CD4-positive, alpha-beta T cell treated with Interleukin-15 for 1 hour (primary cell): ENCODE measurements at regions not wholly inside any gene's neighbourhood (a gene's known extent, or its start where the extent isn't known, plus 50 kb on each side); places are given as distances from the start of the nearest gene placed in this dataset.
"Not testable (repeated sequence)": the region's sequence is repeated elsewhere in the genome, so short reads cannot be mapped to it uniquely, and the experiment has no call there.

Experiments
- DNase-seq: peaks from one replicate; pipeline ENCODE4 v3.0.0-alpha.2; 2020

DNA sequence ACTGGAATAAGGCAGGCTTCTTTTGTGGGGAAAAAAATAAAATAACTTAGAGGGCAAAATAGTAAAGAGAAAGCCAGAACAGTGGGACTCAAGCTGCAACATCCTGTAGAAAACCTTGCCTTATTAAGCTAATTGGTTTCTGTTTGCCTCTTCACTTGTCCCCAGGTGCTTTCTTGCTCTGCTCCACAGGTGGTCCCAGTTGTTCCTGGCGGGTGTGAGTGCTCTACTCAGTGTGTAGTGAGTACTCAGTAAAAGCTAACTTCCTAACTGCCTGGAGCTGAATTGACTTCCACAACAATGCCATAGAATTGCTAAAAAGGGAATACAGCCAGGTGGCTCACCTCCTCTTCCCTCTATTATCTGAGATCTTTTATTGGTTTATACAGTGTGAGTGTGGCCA lies 930.2 kb downstream of the C4orf33 start:
- no peak for DNase-seq

DNA sequence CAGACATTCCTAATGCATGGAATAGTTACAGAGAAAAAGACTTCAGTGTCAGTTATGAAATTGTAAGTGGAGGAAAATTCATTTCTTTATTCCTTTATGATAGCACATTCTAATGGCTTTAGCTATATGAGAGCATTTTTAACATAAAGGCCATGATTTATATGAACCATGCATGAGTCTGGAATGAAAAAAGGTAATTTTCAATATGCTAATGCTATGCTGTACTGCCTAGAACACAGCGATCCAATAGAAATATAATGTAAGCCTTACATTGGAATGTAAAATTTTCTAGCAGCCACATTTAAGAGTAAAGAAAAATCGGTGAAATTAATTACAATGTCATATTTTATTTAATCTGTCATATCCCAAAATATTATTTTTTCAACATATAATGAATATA lies 932.0 kb downstream of the C4orf33 start:
- DNase-seq: no peak

DNA sequence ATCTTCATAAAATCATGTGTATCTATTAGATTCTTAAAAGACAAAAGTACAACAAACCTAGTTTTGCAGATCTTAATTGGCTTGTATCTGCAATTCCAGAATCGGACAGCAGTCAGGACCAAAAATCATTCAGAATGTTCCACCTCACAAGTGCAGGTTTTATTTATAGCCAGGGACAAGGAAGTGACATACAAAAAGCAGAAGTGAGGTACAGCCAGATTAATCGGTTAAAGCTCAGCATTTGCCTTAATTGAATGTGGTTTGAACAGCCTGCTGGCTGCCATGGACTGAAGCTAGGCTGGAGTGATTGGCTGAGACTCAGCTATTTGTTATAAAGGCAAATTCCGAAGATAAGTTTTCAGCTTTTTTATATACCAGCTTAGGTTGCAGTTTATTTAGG lies 932.6 kb downstream of the C4orf33 start:
- no peak for DNase-seq

DNA sequence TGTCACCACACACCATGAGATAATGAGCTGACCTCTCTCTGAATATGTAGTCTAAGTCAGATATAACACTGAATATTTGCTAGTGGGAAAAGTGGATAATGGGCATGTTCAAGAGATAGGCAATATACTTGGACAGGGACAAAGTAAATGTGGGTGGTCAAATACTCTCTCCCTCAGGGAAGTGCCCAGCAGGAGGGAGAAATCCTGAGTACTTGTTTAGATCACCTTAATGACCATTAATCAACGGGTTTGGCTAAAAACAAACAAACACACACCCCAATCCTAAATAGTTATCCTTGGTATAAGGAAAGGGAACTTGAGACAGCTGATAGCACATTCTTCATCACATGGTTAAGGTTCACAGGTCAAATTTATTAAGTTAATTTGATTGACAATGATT lies 933.5 kb downstream of the C4orf33 start:
- no peak for DNase-seq

DNA sequence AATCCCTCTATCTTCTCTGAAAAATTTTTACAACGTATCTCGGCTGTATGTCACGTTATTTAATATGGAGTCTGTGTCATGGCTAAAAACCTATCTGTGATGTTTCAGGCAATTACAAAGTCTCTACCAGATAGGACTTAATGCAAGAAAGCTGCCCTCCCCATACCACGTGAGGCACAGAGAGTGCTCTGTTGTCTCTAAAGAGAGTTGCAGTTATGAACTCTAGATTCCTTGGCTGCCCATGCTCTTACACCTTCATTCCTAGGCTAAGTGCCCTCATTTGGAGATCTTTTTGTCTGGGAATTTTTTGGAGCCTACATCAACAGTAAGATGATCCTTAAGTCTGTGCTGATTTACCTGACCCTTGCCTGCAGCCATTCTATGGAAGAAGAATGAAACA lies 935.9 kb downstream of the C4orf33 start:
- DNase-seq: no peak

DNA sequence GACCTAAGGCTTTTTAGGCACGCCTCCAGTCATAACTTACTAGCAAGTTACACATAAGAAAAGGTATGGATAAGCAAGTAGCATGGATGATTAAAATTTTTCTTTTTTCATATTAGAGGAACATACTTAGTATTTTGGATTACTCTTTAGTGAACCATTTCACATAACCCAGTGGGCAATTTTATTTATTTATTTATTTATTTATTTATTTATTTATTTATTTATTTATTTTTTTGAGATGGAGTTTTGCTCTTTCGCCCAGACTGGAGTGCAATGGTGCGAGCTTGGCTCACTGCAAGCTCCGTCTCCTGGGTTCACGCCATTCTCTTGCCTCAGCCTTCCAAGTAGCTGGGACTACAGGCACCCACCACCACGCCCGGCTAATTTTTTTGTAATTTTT lies 937.7 kb downstream of the C4orf33 start:
- not testable (repeated sequence) for DNase-seq

DNA sequence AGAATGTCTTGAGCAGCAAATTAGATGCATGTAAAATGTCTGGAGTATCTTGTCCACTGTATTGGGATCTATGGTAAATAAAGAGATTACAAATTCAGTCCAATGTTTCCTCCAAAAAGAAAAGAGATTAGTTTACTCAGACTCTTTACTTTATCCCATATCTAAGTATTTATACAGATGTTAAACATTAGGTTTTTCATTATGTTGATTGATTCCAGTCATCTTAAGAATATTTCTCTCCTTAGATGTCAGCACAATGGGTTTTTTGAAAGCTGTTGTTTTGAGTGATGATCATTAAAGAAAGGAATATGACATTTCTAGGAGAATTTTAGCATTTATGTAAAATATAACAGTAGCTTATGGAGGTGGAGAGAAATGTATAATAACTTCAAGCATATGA lies 938.9 kb downstream of the C4orf33 start:
- no peak for DNase-seq

DNA sequence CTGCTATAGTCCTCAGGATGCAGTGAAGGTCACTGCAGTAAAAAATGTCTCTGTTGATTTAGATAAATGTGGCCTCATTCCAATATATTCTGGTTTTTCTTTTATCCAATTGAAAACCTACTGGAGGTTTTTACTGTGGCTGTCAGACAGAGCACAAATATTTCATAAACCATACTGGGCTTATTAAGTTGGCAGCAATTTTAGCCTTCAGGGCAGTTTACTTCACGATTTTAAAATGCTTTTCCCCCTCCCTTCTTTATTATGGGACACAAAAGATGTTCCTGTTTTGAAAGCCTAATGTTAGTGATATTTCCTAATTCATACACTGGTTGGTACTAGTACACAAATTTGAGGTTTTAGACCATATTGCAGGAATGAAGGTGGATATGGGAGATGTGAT lies 939.4 kb downstream of the C4orf33 start:
- DNase-seq: no peak

DNA sequence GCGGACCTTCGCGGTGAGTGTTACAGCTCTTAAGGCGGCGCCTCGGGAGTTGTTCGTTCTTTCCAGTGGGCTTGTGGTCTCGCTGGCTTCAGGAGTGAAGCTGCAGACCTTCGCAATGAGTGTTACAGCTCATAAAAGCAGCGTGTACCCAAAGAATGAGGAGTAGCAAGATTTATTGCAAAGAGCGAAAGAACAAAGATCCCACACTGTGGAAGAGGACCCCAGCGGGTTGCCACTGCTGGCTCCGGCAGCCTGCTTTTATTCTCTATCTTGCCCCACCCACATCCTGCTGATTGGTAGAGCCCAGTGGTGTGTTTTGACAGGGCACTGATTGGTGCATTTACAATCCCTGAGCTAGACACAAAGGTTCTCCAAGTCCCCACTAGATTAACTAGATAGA lies 941.9 kb downstream of the C4orf33 start:
- not testable (repeated sequence) for DNase-seq

DNA sequence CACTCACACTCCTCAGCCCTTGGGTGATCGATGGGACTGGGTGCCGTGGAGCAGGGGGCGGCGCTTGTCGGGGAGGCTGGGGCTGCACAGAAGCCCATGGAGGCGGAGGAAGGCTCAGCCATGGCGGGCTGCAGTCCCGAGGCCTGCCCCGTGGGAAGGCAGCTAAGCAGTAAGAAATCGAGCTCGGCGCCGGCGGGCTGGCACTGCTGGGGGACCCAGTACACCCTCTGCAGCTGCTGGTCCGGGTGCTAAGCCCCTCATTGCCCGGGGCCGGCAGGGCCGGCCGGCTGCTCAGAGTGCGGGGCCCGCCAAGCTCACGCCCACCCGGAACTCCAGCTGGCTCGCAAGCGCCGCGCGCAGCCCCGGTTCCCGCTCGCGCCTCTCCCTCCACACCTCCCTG lies 942.6 kb downstream of the C4orf33 start:
- not testable (repeated sequence) for DNase-seq

DNA sequence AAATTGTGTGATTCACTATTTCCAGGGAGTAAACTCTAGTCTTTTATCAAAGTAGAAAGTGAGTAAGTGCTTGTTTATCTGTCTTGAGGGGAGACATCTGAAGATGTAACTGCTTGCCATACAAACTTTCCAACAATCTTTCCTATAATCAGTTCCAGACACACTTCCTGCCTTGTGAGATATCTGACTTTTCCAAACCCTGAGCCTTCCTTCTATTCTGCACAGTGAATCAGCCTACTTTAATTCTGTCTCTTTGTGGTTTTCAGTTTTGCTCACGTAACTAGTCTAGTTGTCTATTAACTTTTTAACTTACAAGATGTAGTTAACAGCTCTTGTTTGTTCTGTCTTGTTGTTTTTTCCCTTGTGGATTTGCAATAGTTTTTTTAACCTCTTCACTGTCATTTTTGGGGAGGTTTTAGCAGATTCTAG lies 947.8 kb downstream of the C4orf33 start:
- no peak for DNase-seq

DNA sequence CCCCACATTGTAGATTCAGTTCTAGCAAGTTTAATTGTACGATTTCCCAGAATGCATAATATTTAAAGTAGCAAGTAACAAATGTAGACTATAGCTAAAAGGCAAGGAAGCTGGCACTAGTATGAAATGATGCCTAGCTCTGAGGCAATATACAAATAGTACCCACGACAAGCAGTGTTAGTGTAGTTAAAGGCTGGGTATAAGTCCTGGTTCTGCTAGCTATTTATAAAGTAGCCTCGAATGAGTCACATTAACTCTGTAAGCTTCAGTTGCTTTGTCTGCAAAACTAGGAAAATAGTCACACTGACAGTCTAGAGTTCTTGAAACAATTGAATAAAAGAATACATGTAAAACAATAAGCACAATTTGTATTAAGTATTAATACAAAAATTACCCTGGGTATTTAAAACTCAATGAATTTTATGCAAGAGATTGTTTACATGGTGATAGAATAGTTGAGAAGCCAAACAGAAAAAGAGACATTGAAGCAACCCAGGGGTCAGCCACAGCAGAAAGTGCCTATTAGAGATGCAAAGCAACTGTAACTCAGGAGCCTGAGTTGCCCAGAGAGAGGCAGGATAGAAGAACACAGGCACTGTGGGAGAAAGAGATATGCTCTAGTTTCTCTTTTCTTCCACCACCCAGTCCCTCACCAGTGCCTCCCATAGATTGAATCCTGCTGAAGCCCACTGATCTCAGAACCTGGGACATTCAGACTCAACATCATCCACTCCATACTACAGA lies 949.0 kb downstream of the C4orf33 start:
- DNase-seq: no peak

DNA sequence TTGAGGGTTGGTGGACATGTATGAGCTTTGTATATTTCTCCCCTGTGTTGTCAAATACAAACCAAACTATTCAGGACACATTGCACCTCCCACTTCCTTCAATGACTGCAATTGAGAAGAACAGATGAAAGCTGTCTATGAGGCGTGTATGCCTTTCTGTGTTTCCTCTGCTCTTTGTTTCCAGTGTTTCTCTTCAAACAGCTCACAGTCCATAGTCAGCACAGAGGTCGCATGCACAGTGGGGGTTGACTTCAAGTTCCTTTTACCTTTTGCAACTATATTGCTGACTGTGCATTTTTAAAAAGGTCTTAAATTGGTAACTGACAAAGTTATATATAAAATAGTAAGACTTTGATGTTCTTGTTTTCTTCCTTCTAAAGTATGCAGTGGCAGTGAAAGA lies 957.8 kb downstream of the C4orf33 start:
- no peak for DNase-seq

DNA sequence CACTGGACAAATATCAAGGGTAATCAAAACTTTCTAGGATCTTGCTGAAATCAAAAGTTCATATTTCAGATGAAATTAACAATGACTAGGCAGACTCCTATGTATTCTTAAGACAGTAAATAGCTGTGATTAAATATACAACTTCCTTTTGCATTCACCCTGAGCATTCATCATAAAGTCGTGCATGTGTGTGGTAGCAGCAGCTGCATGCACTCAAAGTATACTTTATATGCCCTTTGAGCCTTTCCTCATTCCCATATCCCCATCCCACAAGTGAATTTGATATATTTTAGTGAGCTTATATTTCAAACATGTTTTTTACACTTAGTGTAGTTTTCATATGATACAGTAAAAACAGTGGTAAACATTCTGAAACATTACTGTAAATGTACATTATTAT lies 959.0 kb downstream of the C4orf33 start:
- no peak for DNase-seq

DNA sequence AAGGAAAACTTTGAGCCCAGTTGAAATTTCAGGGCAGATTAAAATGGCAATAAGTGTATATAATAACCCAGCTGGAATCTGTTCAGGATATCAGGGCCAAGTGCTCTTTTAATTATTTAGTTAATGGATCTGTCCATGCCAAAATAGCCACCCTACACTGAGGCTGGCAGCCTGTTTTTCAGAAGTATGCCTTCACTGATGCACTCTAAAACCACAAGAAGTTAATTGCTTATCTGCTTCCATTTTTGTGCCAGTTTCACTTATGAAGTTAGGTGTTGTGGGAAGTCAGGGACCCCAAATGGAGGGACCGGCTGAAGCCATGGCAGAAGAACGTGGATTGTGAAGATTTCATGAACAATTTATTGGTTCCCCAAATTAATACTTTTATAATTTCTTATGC lies 960.3 kb downstream of the C4orf33 start:
- no peak for DNase-seq

DNA sequence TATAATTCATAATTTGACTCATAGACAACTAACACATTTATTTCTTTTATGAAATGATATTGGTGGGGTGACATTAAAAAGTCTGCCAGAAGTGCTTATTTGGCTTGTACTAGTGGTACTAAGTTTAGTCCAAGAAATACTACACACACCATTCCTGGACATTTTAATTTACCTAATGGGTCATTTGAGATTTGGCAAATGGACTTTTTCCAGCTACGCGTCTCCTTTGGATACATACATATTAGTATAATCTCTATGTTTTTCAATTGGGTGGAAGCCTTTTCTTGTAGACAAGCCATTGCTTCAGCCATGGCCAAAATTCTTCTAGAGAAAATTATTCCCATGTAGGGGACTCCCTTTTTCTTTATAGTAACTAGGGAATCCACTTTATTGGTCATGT lies 968.5 kb downstream of the C4orf33 start:
- no peak for DNase-seq

DNA sequence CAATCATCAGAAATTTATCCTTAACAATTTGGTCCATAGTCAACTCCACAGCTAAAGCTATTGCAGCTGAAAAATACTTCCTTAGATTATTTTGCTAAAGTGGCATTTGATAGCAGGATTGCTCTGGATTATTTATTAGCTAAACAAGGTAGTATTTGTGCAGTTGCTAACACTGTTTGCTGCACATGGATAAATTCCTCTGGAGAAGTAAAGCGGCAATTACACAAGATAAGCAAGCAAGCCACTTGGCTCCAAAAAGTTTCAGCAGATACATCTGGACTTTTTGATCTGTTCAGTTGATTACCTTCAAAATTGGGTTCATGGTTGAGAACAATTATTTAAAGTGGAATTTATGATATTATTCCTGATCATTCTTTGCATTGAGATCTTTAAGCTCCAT lies 971.5 kb downstream of the C4orf33 start:
- no peak for DNase-seq

DNA sequence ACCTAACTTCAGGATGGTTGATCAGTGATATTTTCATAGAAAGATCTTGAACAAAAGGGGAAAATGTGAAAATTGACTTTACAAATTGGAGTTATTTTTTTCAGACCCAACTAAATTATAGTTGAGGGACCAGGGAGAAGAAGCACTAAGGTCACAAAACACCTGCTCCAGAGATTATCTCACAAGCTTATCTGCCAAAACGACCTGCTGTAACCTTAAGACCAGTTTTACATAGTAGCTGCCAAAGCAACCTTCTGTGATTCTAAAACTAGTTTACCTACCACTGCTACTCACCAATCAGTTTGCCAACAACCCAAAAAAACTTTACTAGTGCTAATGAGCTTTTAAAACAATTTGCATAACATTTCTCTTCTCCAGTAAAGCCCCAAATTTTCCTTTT lies 972.1 kb downstream of the C4orf33 start:
- no peak for DNase-seq

DNA sequence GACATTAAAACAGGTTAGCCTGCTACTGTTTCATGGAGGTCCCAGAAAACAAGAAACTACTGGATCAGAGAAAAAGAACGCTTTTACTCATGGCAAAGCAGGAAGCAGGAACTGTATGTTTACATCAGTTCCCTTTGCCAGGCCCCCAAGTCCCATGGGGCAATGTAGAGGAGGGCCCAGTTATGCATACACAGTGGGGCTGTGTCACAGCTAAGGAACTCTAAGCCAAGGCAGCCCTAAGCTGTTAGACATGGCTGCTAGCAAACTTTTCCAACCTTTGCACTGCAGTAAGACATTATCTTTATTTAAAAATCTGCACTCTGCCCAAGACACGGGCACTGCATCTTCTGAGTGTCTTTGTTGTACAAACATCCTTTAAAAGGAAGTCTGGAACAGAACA lies 975.8 kb downstream of the C4orf33 start:
- DNase-seq: no peak

DNA sequence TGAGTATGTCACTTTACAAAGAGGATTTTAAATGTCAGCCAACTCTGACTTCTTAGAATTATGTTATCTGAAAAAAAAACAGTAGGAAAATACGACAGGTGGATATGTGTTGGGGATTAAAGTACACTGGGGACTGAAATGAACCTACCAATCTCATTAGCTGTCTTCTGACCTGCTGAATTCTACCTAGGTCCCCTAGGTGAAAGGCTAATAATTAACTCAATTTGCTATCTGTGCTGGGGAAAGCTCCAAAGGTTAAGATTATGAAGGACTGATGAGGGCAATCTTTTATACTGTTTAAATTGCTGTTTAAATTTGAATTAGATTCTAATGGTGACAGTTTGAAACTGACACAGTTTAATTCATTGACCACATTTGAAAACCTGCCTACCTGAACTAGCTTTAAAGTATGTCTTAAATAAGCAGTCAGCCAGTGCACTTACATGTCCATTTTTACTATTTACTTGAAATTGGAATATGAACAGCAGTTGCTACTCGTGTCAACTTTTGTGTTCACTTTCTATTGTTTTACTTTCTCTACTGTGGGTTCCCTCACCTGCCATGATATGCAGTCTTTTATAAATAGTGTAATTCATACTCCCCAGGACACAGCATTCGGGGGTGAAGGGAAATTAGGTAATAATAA lies 977.3 kb downstream of the C4orf33 start:
- DNase-seq: no peak

DNA sequence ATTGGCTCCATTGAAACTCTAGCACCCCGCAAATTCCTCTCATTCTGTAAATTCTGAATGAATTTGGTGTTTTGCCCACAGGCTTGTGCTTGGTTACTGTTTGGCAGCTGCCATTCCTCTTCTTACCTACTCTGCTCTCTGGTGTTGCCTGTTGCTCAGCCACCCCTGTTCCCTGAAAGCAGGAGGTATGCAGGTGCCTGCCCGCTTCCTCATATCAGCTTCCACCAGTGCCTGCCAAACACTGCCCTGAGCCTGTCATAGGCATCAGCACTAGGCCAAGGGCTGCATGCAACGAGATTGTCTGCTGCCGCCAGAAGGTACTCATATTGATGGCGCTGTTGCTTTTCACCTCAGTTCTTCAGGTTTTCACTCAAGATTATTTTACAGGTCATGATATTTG lies 978.1 kb downstream of the C4orf33 start:
- DNase-seq: no peak

DNA sequence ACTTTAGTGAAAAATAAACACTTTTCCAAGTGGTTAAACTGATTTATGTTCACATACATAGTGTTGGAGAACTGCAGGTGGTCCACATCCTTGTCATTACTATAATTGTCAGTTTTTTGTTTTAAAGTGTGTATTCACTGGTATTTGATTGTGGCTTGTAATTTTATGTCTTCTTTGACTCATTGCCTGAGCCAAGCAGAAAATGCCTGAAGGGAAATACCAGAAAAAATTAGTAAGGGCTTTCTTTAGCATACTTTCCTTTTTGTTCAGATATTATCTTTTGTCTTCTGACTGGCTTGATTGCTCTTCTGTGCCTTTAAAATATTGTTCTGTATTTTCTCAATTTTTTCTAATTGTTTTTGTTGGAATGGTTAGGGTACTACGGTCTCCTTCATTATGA lies 981.3 kb downstream of the C4orf33 start:
- DNase-seq: no peak

DNA sequence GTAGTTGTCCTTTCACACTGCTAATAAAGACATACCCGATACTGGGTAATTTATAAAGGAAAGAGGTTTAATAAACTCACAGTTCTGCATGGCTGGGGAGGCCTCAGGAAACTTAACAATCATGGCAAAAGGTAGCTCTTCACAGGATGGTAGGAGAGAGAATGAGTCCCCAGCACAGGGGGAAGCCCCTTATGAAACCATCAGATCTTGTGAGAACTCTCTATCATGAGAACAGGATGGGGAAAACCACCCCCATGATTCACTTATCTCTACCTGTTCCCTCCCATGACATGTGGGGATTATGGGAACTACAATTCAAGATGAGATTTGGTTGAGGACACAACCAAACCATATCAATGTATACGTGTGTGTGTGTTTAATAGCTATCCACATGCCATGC lies 983.1 kb downstream of the C4orf33 start:
- DNase-seq: not testable (repeated sequence)

DNA sequence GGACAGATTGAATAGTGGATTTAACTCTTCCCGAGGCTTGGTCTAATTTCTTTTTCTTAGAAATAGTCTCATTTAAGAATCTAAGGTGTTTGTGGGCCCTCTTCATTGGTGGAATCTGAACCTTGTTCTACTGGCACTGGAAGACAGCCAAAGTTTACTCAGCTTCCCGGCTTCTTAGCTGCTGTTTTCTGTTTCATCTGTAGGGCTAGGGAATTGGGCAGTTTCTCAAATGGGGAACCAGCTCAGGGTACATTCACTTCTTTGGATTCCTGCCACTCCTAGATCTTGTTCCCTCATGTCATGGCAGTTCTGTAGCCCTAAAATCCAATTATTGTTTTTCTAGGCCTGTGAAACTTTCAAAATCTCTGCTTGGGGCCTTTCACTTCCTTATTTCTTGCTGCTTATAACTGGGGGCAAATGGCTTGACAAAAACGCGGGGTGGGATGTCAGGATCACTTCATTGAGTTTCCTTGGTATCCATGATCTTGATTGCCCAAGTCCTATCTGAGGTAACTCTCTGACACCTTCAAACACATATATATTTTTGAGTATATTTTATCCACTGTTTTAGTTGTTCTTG lies 985.0 kb downstream of the C4orf33 start:
- no peak for DNase-seq

DNA sequence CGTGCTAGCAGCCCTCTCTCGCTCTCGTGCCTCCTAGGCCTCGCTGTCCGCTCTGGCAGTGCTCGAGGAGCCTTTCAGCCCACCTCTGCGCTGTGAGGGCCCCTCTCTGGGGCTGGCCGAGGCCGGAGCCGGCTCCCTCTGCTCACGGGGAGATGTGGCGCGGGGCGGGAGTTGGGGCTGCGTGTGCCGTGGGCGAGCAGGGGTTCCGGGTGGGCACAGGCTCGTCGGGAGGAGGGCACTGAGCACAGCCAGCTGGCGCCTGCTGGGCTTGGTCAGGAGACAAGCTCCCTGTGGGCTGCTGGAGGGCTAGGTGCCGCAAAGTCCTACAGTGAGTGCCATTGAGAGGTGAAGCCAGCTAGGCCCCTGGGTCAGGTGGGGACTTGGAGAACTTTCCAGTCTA lies 994.5 kb downstream of the C4orf33 start:
- DNase-seq: no peak
